ENCODE measurements at regions not wholly inside any gene's neighbourhood (a gene's known extent, or its start where the extent isn't known, plus 50 kb on each side); places are given as distances from the start of the nearest gene placed in this dataset.
A peak's percentile ranks its signal among the peaks of the same experiment; 100 is the strongest.

- H3K27me3 Mint-ChIP-seq: peaks cover 3% of the 10 kb centered on the region
- DNase-seq (peak; percentile 28), ATAC-seq (no peak)
- no peak overlapping the region for H3K27ac Mint-ChIP-seq
- no peaks in the 10 kb centered on the region for H3K36me3 Mint-ChIP-seq
- no peak overlapping the region for H3K4me3 Mint-ChIP-seq
- CTCF ChIA-PET: no interaction called here
- H3K9me3 Mint-ChIP-seq (ENCODE audit: low read depth): no peaks in the 10 kb centered on the region
- H3K4me1 Mint-ChIP-seq: no peaks in the 10 kb centered on the region
Measured at GRCh38 chr1:29831500-29832117, 595.3 kb downstream of the PTPRU start.

GRCh38 chr1:29830916-29831315 lies 594.6 kb downstream of the PTPRU start:
- H3K9me3 Mint-ChIP-seq (ENCODE audit: low read depth): no peaks in the 10 kb centered on the region
- no peaks in the 10 kb centered on the region for H3K36me3 Mint-ChIP-seq
- H3K4me3 Mint-ChIP-seq: no peak overlapping the region
- ATAC-seq (no peak), DNase-seq (no peak)
- no peak overlapping the region for H3K27ac Mint-ChIP-seq
- no peaks in the 10 kb centered on the region for H3K4me1 Mint-ChIP-seq
- peaks cover 3% of the 10 kb centered on the region for H3K27me3 Mint-ChIP-seq
- CTCF ChIA-PET: no interaction called here

- CTCF ChIA-PET: no interaction called here
- H3K36me3 Mint-ChIP-seq: no peaks in the 10 kb centered on the region
Measured at GRCh38 chr1:29830383-29830782, 594.1 kb downstream of the PTPRU start.

DNA sequence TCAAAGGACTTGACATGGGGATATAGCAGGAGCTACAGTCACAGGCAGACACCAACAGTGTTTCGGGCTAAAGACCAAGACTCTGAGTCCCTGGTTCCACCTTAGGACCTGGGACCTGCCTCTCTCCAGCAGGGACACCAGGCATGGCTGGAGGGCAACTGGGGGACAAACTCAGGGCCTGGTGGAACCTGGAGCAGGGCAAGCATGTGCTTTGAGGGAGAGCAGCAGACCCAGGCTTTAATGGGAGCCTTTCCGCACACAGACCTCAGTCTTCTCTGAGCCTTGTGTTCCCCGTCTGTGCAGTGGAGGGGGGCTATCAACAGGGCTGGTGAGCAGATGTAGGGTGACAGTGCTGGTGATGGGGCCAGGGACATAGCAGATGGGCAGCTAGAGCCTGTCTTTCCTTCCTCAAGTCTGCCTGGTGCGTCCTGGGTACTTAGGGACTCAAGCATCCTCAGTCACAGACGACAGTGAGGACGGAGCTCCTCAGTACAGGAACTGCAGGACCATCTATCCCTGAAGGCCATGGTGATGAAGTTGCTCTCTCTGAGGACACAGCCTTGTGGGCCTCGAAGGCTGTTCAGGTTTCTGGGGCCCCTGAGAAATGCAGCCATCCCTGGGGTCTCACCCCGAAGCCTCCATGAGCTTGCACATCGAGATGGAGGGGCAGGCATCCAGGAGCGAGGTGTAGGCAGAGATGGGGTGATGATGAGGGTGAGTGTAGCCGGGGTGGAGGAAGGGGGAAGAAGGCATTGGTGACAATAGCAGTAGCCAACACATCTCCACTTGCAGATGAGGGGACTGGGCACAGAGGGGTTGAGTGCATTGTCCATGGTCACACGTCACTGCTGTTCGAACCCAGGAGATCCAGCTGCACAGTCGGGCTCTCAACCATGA lies 593.4 kb downstream of the PTPRU start:
- Mint-ChIP-seq H3K27ac (no peak overlapping the region), H3K4me3 (no peak overlapping the region), H3K36me3 (no peaks in the 10 kb centered on the region), H3K27me3 (no peaks in the 10 kb centered on the region), H3K9me3 (ENCODE audit: low read depth) (no peaks in the 10 kb centered on the region), H3K4me1 (no peaks in the 10 kb centered on the region)
- peak; percentile 9 for DNase-seq
- no peak for ATAC-seq
- CTCF ChIA-PET: no interaction called here

More at GRCh38 chr1:29830383-29830782, 594.1 kb downstream of the PTPRU start:
- ATAC-seq: no peak
- Mint-ChIP-seq H3K9me3 (ENCODE audit: low read depth) (no peaks in the 10 kb centered on the region), H3K4me1 (no peaks in the 10 kb centered on the region), H3K27me3 (peaks cover 3% of the 10 kb centered on the region), H3K27ac (no peak overlapping the region), H3K4me3 (no peak overlapping the region)
- peak; percentile 23 for DNase-seq

- ATAC-seq: no peak
- H3K27me3 Mint-ChIP-seq: no peaks in the 10 kb centered on the region
- no peaks in the 10 kb centered on the region for H3K4me1 Mint-ChIP-seq
- H3K4me3 Mint-ChIP-seq: no peak overlapping the region
- H3K27ac Mint-ChIP-seq: no peak overlapping the region
- CTCF ChIA-PET: no interaction called here
- peak; percentile 33 for DNase-seq
- no peaks in the 10 kb centered on the region for H3K36me3 Mint-ChIP-seq
- H3K9me3 Mint-ChIP-seq (ENCODE audit: low read depth): no peaks in the 10 kb centered on the region
Measured at GRCh38 chr1:29828526-29829447, 592.5 kb downstream of the PTPRU start.

DNA sequence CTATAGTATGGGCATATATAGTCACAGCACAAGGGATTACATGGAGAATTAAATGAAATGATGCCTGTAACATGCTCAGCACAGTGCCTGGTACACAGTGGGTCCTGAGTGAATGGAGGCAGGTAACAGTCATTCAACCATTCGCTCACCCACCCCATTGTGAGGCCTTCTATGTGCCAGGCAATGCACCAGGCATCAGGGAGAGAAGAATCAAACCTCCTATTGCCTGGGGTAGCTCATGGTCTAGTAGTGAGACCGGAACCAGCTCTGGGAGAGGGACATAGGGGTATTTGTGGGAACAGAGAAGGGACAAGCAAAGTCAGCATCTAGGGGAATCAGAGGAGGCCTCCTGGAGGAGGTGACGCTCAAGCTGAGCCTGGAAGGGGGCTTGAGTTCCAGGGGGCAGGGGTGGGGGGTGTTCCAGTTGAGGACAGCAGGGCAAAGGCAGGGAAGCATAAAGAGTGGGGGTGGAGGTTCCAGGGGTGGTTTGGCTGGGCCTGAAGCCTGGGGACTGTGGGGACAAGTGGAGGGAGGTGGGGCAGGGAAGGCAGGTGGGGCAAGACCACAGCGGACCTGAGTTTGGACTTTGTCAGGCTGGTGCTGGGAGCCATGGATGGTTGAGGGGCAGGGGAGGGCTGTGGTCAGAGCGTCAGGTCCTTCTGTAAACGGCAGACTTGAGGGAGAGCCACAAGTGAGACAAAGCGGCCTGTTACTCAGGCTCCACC lies 591.6 kb downstream of the PTPRU start:
- Mint-ChIP-seq H3K9me3 (ENCODE audit: low read depth) (no peaks in the 10 kb centered on the region), H3K27ac (no peak overlapping the region)

DNA sequence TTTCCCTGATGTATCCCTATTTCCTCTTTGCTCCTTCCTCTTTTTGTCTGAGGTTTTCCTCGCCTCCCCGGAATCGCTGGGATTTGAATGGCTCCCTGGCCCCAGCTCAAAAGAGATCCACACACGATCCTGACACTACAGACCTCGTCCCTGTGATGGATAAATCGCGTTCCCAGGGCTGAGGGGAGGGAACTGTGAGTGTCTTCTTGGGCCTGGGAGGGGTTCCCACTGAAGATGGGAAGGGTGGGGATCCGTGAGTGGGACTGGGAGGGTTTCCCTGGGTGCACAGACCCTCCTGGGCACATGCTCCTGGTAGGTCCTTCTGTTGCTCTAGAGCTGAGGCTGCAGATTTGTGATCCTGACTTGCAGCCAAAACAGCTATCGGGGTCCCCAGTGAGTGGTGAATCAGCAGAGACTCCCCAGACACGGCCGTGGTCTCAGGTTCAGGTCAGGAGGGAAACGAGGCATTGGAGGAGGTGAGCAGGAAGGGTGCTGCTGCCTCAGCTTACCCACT lies 591.0 kb downstream of the PTPRU start:
- no peaks in the 10 kb centered on the region for H3K36me3 Mint-ChIP-seq
- peak; percentile 19 for DNase-seq
- H3K27ac Mint-ChIP-seq: no peak overlapping the region
- no peaks in the 10 kb centered on the region for H3K9me3 Mint-ChIP-seq (ENCODE audit: low read depth)
- no peak for ATAC-seq
- CTCF ChIA-PET: no interaction called here
- no peak overlapping the region for H3K4me3 Mint-ChIP-seq
- no peaks in the 10 kb centered on the region for H3K4me1 Mint-ChIP-seq
- peaks cover 2% of the 10 kb centered on the region for H3K27me3 Mint-ChIP-seq

More for the DNA sequence above, 591.6 kb downstream of the PTPRU start:
- Mint-ChIP-seq H3K27me3 (no peaks in the 10 kb centered on the region), H3K4me3 (no peak overlapping the region), H3K36me3 (no peaks in the 10 kb centered on the region), H3K4me1 (no peaks in the 10 kb centered on the region)
- ATAC-seq (no peak), DNase-seq (peak; percentile 21)
- CTCF ChIA-PET: no interaction called here

- Mint-ChIP-seq H3K27ac (no peak overlapping the region), H3K36me3 (no peaks in the 10 kb centered on the region), H3K9me3 (ENCODE audit: low read depth) (no peaks in the 10 kb centered on the region), H3K4me3 (no peak overlapping the region), H3K27me3 (peaks cover 2% of the 10 kb centered on the region), H3K4me1 (no peaks in the 10 kb centered on the region)
- DNase-seq: no peak
- CTCF ChIA-PET: no interaction called here
- ATAC-seq: no peak
Measured at GRCh38 chr1:29826646-29827045, 590.3 kb downstream of the PTPRU start.

GRCh38 chr1:29825941-29826415 lies 589.7 kb downstream of the PTPRU start:
- Mint-ChIP-seq H3K27ac (no peak overlapping the region), H3K27me3 (peaks cover 6% of the 10 kb centered on the region), H3K9me3 (ENCODE audit: low read depth) (no peaks in the 10 kb centered on the region), H3K4me1 (no peaks in the 10 kb centered on the region), H3K36me3 (no peaks in the 10 kb centered on the region), H3K4me3 (no peak overlapping the region)
- no peak for ATAC-seq
- DNase-seq: no peak
- CTCF ChIA-PET: no interaction called here

DNA sequence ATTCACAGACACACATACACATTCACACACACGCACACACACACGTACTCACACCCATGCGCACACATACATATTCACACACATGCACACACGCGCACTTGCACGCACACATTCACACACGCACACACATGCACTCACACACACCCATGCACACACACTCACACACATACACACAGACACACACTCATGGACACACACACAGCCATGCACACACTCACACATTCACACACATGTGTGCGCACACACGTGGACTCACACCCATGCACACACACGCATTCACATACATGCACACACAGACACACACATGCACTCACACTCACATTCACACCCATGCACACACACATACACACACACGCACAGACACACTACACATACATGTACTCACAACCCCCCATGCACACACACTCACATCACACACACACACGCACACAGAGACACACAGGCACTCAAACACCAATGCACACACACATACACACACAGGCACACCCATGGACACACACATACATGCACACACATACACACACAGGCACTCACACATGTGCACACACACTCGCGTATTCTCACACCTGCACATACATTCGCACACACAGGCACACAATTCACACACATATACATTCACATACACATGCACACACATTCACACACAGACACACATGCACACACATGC lies 589.1 kb downstream of the PTPRU start:
- Mint-ChIP-seq H3K36me3 (no peaks in the 10 kb centered on the region), H3K27ac (no peak overlapping the region), H3K27me3 (peaks cover 9% of the 10 kb centered on the region), H3K4me1 (no peaks in the 10 kb centered on the region), H3K4me3 (no peak overlapping the region), H3K9me3 (ENCODE audit: low read depth) (no peaks in the 10 kb centered on the region)
- DNase-seq: peak; percentile 9
- CTCF ChIA-PET: no interaction called here
- no peak for ATAC-seq

DNA sequence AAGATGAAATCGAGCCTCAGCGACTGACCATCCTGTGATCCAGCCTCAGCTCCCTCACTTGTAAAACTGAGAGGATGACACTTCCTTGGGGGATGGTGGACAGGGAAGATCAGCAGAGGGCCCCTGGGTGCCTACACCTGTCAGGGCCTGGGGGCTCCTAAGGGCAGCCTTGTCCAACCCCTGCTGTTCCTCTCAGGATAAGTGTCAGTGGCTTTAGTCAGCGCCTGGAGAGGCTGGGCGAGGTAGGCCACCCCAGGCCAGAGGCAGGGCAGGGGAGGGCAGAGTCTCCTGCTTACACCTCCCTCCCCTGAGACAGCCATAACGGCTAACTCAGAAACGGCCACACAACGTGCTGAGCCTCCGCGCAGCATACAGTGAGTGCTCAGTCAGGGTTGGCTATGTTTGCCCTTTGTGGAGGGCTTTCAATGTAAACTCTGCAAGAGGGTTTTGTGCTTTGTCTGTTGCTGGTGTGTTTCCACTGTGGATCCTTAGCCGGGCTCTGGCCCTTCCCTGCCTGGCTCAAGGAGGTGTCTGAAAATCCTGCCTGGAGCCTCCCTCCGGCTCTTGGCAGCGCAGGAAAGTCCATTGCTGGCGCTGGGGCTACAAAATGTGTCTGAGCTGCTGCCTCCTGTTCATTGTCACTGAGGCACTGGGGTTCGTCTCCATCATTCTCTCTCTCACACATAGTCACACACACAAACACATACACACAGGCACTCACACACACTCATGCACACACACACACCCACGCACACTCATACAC lies 588.4 kb downstream of the PTPRU start:
- DNase-seq: peak; percentile 22
- Mint-ChIP-seq H3K9me3 (ENCODE audit: low read depth) (no peaks in the 10 kb centered on the region), H3K27ac (no peak overlapping the region), H3K36me3 (no peaks in the 10 kb centered on the region), H3K4me3 (no peak overlapping the region), H3K27me3 (peaks cover 15% of the 10 kb centered on the region), H3K4me1 (no peaks in the 10 kb centered on the region)
- CTCF ChIA-PET: no interaction called here
- ATAC-seq: no peak

- H3K27ac Mint-ChIP-seq: no peak overlapping the region
- no peak for ATAC-seq
Measured at GRCh38 chr1:29824025-29824424, 587.7 kb downstream of the PTPRU start.

More at GRCh38 chr1:29824025-29824424, 587.7 kb downstream of the PTPRU start:
- H3K9me3 Mint-ChIP-seq (ENCODE audit: low read depth): no peaks in the 10 kb centered on the region
- peaks cover 21% of the 10 kb centered on the region for H3K27me3 Mint-ChIP-seq
- DNase-seq: peak; percentile 16
- no peak overlapping the region for H3K4me3 Mint-ChIP-seq
- H3K4me1 Mint-ChIP-seq: no peaks in the 10 kb centered on the region
- CTCF ChIA-PET: interaction anchor here (0.5 kb wide), 1 partner anchor 32 kb away, joined by 3 read pairs; no protein-coding TSS in a partner anchor
- no peaks in the 10 kb centered on the region for H3K36me3 Mint-ChIP-seq

Data from activated CD8-positive, alpha-beta memory T cell treated with anti-CD3 and anti-CD28 coated beads, Interleukin-2, amount 10 ng/mL, durations not matched to agents 7 days and 5 days (primary cell).